ENCODE measurements at regions not wholly inside any gene's neighbourhood (a gene's known extent, or its start where the extent isn't known, plus 50 kb on each side); places are given as distances from the start of the nearest gene placed in this dataset.

GRCh38 chr3:28646435-28646834, 297.8 kb upstream of the AZI2 start:
- DNase-seq (ENCODE audit: low read depth in 2 of 2), result no peak

- DNase-seq (ENCODE audit: low read depth in 2 of 2), result no peak
Observed at GRCh38 chr3:28649266-28649665, 300.6 kb upstream of the AZI2 start.

DNA sequence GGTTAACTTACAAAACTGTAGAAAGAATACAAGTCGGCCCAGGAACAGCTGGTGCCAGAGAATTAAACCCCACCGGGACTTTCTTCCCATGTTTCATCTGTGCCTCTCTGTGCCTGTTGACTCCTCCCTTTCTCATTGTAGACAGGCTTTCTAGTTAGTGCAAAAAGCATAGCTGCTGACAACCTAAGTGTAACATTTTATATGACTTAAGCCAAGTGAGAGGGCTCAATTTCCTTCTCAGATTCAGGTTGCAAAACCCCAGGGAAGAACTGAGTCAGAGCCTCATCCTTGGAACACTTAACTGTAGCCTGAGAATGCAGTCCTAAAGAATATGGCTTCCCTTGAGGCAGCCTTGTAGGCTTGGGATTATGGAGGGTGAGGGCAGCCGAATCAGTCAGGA, 302.5 kb upstream of the AZI2 start:
- DNase-seq (ENCODE audit: low read depth in 2 of 2), result no peak

DNA sequence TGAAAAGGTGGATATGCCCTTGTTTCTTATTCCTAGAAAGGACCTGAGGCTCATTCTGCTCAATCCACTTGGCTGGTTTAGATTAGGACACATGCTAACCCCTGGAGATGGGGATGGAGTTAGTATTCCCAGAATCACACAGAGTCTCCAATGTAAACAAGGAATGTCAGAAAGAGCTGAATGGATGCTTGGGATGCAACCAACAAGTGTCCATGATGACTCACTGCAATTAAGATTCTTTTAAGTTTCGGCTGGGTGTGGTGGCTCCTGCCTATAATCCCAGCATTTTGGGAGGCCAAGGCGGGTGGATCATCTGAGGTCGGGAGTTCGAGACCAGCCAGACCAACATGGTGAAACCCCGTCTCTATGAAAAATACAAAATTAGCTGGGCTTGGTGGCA, 315.5 kb upstream of the AZI2 start:
- no peak for DNase-seq (ENCODE audit: low read depth in 2 of 2)

GRCh38 chr3:28667646-28668621, 319.3 kb upstream of the AZI2 start:
- peak; percentile 10 to 17 for DNase-seq (ENCODE audit: low read depth in 2 of 2)

DNA sequence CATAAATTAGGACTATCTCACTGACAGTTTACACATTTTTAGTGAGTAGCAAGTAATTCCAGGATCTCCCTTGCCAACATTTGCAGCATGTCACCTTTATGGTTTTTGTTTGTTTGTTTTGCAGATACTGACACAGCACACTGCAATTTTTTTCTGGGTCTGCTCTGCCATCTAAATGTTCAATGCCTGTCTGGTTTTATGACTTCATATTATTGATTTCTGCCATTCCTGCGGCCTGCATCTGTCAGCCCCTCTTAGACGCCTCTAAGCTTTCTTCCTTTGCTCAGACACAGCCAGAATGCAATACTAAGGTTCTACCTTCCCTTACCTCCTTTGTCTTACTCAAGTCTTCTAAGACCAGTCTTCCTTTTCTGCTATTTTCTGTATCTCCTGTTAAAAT, 321.2 kb upstream of the AZI2 start:
- DNase-seq (ENCODE audit: low read depth in 2 of 2), result no peak

DNA sequence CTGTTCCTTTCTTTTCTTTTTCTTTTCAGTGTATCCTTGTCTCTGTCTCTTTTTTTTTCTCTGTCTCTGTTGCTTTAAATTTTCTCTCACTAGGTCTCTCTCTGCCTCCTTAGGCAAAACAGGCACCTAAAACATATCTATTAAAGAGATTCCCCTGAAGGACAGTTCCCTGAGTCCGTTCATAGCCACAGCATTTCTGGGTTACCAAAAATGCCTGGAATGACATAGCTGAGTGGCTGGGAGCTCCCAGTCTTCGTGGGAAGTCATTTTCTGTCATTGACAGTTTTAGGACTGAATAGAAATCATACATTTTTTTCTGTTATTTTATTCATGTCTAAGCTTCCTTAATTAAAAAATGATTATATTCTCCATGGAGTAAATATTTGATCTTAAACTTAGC, 323.8 kb upstream of the AZI2 start:
- no peak for DNase-seq (ENCODE audit: low read depth in 2 of 2)

- DNase-seq (ENCODE audit: low read depth in 2 of 2), result no peak
Observed at GRCh38 chr3:28673446-28673845, 324.8 kb upstream of the AZI2 start.

DNA sequence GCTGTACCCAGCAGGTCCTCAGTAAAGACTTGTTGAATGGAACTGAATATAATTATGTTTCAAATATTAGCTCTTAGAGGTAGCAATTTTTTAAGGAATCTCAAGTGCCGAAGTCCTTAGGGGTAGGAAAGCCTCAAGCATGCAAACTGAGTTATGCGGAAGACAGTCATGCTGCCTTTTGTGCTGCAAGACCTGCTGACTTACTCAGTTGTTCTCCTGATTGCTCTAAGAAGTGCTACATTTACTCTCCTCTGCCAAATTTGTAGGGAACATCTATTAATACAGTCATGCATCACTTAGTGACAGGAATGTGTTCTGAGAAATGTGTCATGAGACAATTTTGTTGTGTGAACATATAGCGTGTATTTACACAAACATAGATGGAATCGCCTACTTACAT, 325.6 kb upstream of the AZI2 start:
- DNase-seq (ENCODE audit: low read depth in 2 of 2), result no peak

- DNase-seq (ENCODE audit: low read depth in 2 of 2), result no peak
Observed at GRCh38 chr3:28677581-28677980, 329.0 kb upstream of the AZI2 start.

DNA sequence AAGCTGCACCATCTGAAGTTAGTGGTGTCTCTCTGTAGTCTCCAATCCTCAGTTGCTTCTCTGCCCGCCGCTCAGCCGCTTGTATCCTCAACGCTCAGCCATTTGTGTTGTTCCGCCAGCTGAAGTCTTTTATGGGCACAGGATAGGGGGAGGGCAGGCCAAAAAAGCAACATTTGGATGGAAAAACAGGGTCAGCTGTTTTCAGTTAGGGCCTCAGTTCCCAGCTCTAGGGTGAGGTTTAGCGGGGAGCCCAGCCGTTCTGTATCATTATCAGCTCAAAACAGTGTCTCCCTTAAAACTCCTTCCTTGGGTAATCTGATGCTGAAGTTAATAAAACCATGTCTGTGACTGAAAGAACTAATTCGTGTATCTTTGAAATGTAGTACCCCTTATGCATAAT, 329.5 kb upstream of the AZI2 start:
- DNase-seq (ENCODE audit: low read depth in 2 of 2), result no peak

DNA sequence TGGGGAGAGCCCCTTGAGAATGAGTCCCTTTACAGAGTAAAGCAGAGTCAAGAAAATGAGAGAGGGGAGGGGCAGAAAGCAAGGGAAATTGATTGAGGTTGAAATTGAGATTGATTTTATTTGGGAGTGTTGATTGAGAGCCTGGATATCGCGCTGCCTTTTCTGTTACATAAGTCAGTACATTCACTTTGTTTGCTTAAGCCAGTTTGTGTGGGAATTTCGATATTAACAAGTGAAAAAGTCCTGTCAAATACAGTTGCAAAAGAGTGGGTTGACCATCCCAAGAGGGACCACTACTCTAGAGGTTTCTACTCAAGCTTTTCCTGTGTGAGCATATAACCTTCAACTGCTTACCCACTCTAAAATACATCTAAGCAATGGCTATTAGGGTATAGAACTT, 331.4 kb upstream of the AZI2 start:
- no peak for DNase-seq (ENCODE audit: low read depth in 2 of 2)

GRCh38 chr3:28682121-28682520, 333.5 kb upstream of the AZI2 start:
- DNase-seq (ENCODE audit: low read depth in 2 of 2), result no peak

GRCh38 chr3:28690176-28690575, 341.6 kb upstream of the AZI2 start:
- DNase-seq (ENCODE audit: low read depth in 2 of 2), result no peak

- DNase-seq (ENCODE audit: low read depth in 2 of 2), result no peak
Observed at GRCh38 chr3:28698706-28699105, 350.1 kb upstream of the AZI2 start.

- no peak for DNase-seq (ENCODE audit: low read depth in 2 of 2)
Observed at GRCh38 chr3:28699283-28699682, 350.7 kb upstream of the AZI2 start.

DNA sequence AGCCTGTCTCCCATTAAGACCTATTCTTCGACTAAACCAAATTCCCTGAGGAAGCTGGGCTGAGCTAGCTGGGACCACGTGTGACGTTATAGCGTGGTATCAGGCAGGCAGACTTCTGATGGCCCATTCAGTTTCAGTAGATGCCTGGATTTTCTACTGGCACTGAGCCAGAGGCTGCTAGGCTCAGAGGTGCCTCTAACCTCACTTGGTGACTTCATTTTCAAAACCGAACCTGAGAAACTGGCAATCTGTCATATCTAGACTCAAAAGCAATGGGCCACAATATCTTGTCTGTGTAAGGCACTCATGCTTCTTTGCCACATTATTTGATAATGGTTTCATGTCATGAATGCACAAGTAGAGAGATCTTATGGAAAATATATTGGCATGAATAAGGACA, 352.1 kb upstream of the AZI2 start:
- DNase-seq (ENCODE audit: low read depth in 2 of 2), result no peak

DNA sequence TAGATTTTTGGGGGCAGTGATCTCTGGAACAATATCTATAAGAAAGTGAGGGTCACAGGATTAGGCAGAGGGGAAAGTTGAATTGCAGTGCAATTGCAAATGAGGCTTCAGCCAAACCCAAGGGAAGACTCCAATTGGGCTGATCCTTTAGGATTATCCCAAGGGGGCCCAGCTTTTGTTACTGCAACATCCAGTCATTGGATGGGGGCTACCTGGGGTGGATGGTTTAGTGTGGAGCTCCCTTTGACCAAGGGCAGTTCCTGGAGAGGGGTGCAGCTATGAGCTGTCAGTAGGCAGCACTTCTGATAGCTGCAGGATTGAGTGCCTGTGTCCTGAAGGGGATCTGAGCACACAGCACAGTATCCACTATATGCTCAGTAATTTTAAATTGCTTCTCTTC, 355.2 kb upstream of the AZI2 start:
- no peak for DNase-seq (ENCODE audit: low read depth in 2 of 2)

DNA sequence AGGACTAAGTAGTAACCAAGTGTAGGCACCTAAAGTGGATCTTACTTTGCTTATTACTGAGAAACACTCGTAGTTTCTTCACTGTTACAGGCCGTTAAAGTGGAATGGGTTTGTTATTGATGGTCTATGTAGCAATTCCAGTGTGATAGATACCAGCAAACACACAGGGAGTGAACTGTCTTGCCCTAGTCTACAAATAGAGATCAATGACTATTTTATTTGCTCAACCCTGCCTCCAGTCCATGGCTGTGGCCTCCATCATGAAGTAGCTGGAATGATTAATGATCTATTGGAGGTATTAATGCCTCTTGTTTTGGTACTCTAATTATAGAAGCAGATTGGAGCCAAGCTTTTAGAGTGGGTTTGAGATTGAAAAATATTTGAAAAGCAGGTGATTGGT, 362.7 kb upstream of the AZI2 start:
- DNase-seq (ENCODE audit: low read depth in 2 of 2), result no peak

DNA sequence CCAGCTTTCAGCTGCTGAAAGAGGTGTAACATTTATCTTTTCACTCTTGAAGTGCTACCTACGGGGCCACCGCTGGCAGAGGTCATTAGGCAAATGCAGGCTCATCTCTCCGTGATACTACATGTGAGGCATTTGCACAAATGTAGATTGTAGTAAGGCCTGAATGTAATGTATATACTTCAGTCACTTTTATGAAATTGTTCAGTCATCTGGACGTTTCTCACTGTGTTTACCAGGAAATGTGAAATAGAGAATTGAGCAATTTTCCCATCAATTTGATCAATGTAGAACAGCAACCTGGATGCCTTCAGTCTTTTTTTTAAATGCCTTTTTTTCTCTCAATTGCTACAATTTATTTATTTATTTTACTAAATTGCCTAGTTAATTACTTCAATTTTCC, 368.3 kb upstream of the AZI2 start:
- DNase-seq (ENCODE audit: low read depth in 2 of 2), result no peak

DNA sequence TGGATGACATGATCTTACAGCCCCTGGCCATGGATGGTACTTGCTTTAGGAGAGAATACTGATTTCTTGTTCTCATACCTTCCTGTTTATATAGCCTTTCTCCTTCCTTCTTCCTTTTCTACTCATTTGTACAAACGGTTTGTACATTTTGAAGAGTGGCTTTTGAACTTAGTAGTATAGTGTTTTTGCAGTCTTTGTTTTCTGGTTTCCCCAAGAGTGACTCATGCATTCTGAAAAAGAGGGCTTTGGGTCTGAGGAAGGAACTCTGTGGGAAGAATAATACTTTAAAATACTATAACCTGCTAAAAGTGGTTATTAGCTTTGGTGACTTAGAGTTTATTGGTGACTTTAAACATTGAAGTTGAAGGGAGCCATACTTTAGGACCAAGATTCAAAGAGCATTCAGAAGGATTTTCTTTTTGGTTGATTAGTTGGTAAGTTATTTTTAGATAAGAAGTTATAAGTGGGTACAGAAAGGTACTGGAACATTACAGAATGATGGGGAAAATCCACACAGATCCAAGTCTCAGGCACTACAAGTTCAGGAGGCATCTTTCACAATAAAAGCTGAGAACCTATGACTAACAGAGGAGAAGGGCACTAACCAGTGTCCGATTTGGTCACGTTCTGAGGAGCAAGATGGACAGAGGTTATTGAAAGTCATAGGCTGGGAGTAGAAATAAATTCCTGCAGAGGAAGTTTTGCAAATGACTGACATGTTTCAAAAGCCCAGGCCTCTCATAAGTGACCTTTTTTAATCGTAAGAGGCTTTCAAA, 369.6 kb upstream of the AZI2 start:
- DNase-seq (ENCODE audit: low read depth in 2 of 2), result no peak

- DNase-seq (ENCODE audit: low read depth in 2 of 2), result peak in 1 of 2 donors; percentile 1
Observed at GRCh38 chr3:28726840-28727239, 378.2 kb upstream of the AZI2 start.

DNA sequence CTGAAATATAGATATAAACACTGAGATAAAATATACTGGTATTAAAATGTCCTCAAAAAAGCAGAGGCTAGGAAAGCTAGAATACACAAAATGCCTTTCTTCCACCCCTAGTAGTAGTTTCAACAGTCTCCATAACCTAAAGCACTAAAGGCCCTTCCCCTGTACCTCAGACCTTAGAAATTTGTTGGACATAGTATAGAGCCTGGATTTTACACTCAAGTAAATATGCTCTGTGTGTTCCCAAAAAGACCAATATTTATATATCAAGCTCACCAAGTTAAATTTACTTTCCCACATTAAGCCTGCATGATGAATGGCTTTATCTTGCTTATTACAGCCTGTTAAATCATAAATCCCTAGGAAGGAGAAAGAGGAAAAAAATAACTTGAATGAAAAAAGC, 378.7 kb upstream of the AZI2 start:
- no peak for DNase-seq (ENCODE audit: low read depth in 2 of 2)
